Neural progenitor cell (in vitro differentiated cells): ENCODE measurements at regions not wholly inside any gene's neighbourhood (a gene's known extent, or its start where the extent isn't known, plus 50 kb on each side); places are given as distances from the start of the nearest gene placed in this dataset.

ENCODE experiments used
- EZH2 ChIP-seq: fragments of 200-600 bp; sonication (generic); IDR thresholded peaks from 2 replicates; pipeline ENCODE4 v1.6.1; 2017; ENCODE audit warnings: antibody characterized with exemption, mild to moderate bottlenecking, moderate library complexity
- TF ChIP-seq, protein P1 (sequence below): fragments of 200-600 bp; sonication (generic); IDR thresholded peaks from 2 replicates; pipeline ENCODE4 v1.5.1; 2017; ENCODE audit warnings: antibody characterized with exemption, mild to moderate bottlenecking

DNA sequence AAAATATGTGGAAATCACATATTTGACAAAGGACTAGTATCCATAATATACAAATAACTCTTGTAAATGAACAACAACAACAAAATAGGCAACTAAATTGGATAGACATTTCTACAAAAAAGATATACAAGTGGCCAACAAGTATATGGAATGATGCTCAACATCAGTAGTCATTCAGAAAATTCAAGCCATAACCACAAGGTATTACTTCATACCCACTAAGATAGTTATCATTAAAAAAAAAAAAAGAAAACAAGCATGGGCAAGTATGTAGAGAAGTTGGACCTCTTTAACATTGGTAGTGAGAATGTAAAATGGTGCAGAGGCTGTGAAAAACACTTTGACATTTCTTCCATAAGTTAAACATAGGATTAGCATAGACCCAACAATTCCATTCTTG is 80.8 kb downstream of the CYP26A1 start:
- TF ChIP-seq, protein P1, sequence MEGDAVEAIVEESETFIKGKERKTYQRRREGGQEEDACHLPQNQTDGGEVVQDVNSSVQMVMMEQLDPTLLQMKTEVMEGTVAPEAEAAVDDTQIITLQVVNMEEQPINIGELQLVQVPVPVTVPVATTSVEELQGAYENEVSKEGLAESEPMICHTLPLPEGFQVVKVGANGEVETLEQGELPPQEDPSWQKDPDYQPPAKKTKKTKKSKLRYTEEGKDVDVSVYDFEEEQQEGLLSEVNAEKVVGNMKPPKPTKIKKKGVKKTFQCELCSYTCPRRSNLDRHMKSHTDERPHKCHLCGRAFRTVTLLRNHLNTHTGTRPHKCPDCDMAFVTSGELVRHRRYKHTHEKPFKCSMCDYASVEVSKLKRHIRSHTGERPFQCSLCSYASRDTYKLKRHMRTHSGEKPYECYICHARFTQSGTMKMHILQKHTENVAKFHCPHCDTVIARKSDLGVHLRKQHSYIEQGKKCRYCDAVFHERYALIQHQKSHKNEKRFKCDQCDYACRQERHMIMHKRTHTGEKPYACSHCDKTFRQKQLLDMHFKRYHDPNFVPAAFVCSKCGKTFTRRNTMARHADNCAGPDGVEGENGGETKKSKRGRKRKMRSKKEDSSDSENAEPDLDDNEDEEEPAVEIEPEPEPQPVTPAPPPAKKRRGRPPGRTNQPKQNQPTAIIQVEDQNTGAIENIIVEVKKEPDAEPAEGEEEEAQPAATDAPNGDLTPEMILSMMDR, result no peak
- TF ChIP-seq EZH2, result no peak
